ENCODE measurements at regions not wholly inside any gene's neighbourhood (a gene's known extent, or its start where the extent isn't known, plus 50 kb on each side); places are given as distances from the start of the nearest gene placed in this dataset.
"Not testable (repeated sequence)": the region's sequence is repeated elsewhere in the genome, so short reads cannot be mapped to it uniquely, and the experiment has no call there.

GRCh38 chr21:27921421-27921820 lies 954.5 kb upstream of the ADAMTS5 start:
- DNase-seq: not testable (repeated sequence)

GRCh38 chr21:27917966-27918365 lies 951.1 kb upstream of the ADAMTS5 start:
- not testable (repeated sequence) for DNase-seq

GRCh38 chr21:27916326-27916725 lies 949.4 kb upstream of the ADAMTS5 start:
- DNase-seq: not testable (repeated sequence)

GRCh38 chr21:27912133-27912532 lies 945.2 kb upstream of the ADAMTS5 start:
- not testable (repeated sequence) for DNase-seq

- not testable (repeated sequence) for DNase-seq
These were observed 942.6 kb upstream of the ADAMTS5 start for GRCh38 chr21:27909487-27909886.

- not testable (repeated sequence) for DNase-seq
These were observed 941.9 kb upstream of the ADAMTS5 start for GRCh38 chr21:27908816-27909215.

GRCh38 chr21:27902904-27903303 lies 936.0 kb upstream of the ADAMTS5 start:
- not testable (repeated sequence) for DNase-seq

- DNase-seq: not testable (repeated sequence)
These were observed 926.7 kb upstream of the ADAMTS5 start for GRCh38 chr21:27893619-27894018.

GRCh38 chr21:27891495-27891894 lies 924.6 kb upstream of the ADAMTS5 start:
- not testable (repeated sequence) for DNase-seq

- DNase-seq: not testable (repeated sequence)
These were observed 921.0 kb upstream of the ADAMTS5 start for GRCh38 chr21:27887808-27888455.

GRCh38 chr21:27885296-27885711 lies 918.4 kb upstream of the ADAMTS5 start:
- DNase-seq: no peak

- DNase-seq: not testable (repeated sequence)
These were observed 914.4 kb upstream of the ADAMTS5 start for GRCh38 chr21:27881331-27881730.

GRCh38 chr21:27872411-27872810 lies 905.5 kb upstream of the ADAMTS5 start:
- DNase-seq: not testable (repeated sequence)

- not testable (repeated sequence) for DNase-seq
These were observed 903.9 kb upstream of the ADAMTS5 start for GRCh38 chr21:27870755-27871154.

- DNase-seq: not testable (repeated sequence)
These were observed 893.5 kb upstream of the ADAMTS5 start for GRCh38 chr21:27860314-27860955.

GRCh38 chr21:27858053-27858825 lies 891.4 kb upstream of the ADAMTS5 start:
- not testable (repeated sequence) for DNase-seq

GRCh38 chr21:27856988-27857387 lies 890.1 kb upstream of the ADAMTS5 start:
- not testable (repeated sequence) for DNase-seq

GRCh38 chr21:27841084-27841672 lies 874.3 kb upstream of the ADAMTS5 start:
- DNase-seq: no peak

- DNase-seq: no peak
These were observed 873.4 kb upstream of the ADAMTS5 start for GRCh38 chr21:27840262-27840661.

- DNase-seq: no peak
These were observed 872.7 kb upstream of the ADAMTS5 start for GRCh38 chr21:27839512-27840115.

- no peak for DNase-seq
These were observed 871.7 kb upstream of the ADAMTS5 start for GRCh38 chr21:27838573-27838972.

- no peak for DNase-seq
These were observed 871.0 kb upstream of the ADAMTS5 start for GRCh38 chr21:27837936-27838335.

GRCh38 chr21:27833298-27833697 lies 866.4 kb upstream of the ADAMTS5 start:
- DNase-seq: no peak
